WERI-Rb-1 (cell line): ENCODE measurements at regions not wholly inside any gene's neighbourhood (a gene's known extent, or its start where the extent isn't known, plus 50 kb on each side); places are given as distances from the start of the nearest gene placed in this dataset.

Source experiments
- DNase-seq: peaks from one replicate; pipeline ENCODE4 v3.0.0-alpha.2; 2020
- H3K27ac ChIP-seq: fragments of 250-450 bp; sonication (Bioruptor Pico); 2 replicates; pipeline ENCODE4 v1.5.1; 2020; ENCODE audit warnings: mild to moderate bottlenecking, moderate library complexity
- H3K27me3 ChIP-seq: fragments of 250-450 bp; sonication (Bioruptor Pico); 2 replicates; pipeline ENCODE4 v1.5.1; 2021; ENCODE audit warnings: mild to moderate bottlenecking, low read depth, moderate library complexity; ENCODE audit not compliant: insufficient read depth, severe bottlenecking
- H3K36me3 ChIP-seq: fragments of 250-450 bp; sonication (Bioruptor Pico); 2 replicates; pipeline ENCODE4 v1.5.1; 2020; ENCODE audit warnings: mild to moderate bottlenecking, moderate library complexity
- H3K4me3 ChIP-seq: 2 replicates; pipeline ENCODE4 v1.5.1; 2011; ENCODE audit warnings: low read depth, mild to moderate bottlenecking, control low read depth, low read length
- H3K9me3 ChIP-seq: fragments of 250-450 bp; sonication (Bioruptor Pico); 2 replicates; pipeline ENCODE4 v1.5.1; 2021; ENCODE audit warnings: mild to moderate bottlenecking, moderate library complexity; ENCODE audit not compliant: severe bottlenecking
- CTCF ChIP-seq: IDR thresholded peaks from 2 replicates; pipeline ENCODE4 v1.5.1; 2011; ENCODE audit warnings: low read depth, mild to moderate bottlenecking, control low read depth, inconsistent platforms, low read length

GRCh38 chr3:152978152-152978551 is 143.2 kb downstream of the P2RY1 start:
- no peak for TF ChIP-seq CTCF
- Histone ChIP-seq H3K4me3 (no peak overlapping the region), H3K36me3 (no peaks in the 10 kb centered on the region), H3K27ac (no peak overlapping the region), H3K9me3 (no peaks in the 10 kb centered on the region), H3K27me3 (no peaks in the 10 kb centered on the region)
- no peak for DNase-seq

GRCh38 chr3:152997526-152997925 is 162.6 kb downstream of the P2RY1 start:
- no peak for DNase-seq

GRCh38 chr3:152998591-152998990 is 163.4 kb upstream of the RAP2B start:
- TF ChIP-seq CTCF: no peak

More at GRCh38 chr3:152997526-152997925, 162.6 kb downstream of the P2RY1 start:
- Histone ChIP-seq H3K27me3 (no peaks in the 10 kb centered on the region), H3K9me3 (no peaks in the 10 kb centered on the region), H3K36me3 (no peaks in the 10 kb centered on the region), H3K27ac (no peak overlapping the region), H3K4me3 (no peak overlapping the region)
- no peak for TF ChIP-seq CTCF

GRCh38 chr3:153000325-153000724 is 161.7 kb upstream of the RAP2B start:
- TF ChIP-seq CTCF: no peak
- Histone ChIP-seq H3K4me3 (no peak overlapping the region), H3K9me3 (no peaks in the 10 kb centered on the region), H3K36me3 (no peaks in the 10 kb centered on the region), H3K27ac (no peak overlapping the region), H3K27me3 (no peaks in the 10 kb centered on the region)
- no peak for DNase-seq

More at GRCh38 chr3:152998591-152998990, 163.4 kb upstream of the RAP2B start:
- Histone ChIP-seq H3K27me3 (no peaks in the 10 kb centered on the region), H3K27ac (no peak overlapping the region), H3K36me3 (no peaks in the 10 kb centered on the region), H3K4me3 (no peak overlapping the region), H3K9me3 (no peaks in the 10 kb centered on the region)
- DNase-seq: peak; percentile 79

- no peak for DNase-seq
- TF ChIP-seq CTCF: no peak
- Histone ChIP-seq H3K36me3 (no peaks in the 10 kb centered on the region), H3K4me3 (no peak overlapping the region), H3K27me3 (no peaks in the 10 kb centered on the region), H3K27ac (no peak overlapping the region), H3K9me3 (no peaks in the 10 kb centered on the region)
Measured at GRCh38 chr3:153001210-153002078, 160.6 kb upstream of the RAP2B start.
